ENCODE measurements at regions not wholly inside any gene's neighbourhood (a gene's known extent, or its start where the extent isn't known, plus 50 kb on each side); places are given as distances from the start of the nearest gene placed in this dataset.
"Not testable (repeated sequence)": the region's sequence is repeated elsewhere in the genome, so short reads cannot be mapped to it uniquely, and the experiment has no call there.

DNA sequence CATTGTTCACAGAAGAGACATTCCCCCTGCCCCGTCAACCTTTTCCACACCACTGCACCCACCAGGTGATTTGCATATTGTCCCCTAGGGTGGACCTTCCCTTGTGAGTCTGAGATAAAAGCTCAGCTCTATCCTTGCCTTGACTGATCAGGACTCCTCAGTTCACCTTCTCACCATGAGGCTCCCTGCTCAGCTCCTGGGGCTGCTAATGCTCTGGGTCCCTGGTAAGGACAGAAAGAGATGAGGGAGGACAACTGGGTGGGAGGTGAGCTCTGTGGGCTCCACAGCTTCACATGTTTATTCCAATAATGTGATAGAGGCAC lies 1160.1 kb downstream of the RPIA start:
- ATAC-seq (ENCODE audit: poor library complexity) (no peak), DNase-seq (no peak)
- intact Hi-C loops (cut with DNase I, micrococcal nuclease), result no loop called here
- POLR2A ChIA-PET, result no interaction called here
- Mint-ChIP-seq H3K9me3 (no peaks in the 10 kb centered on the region), H3K27me3 (no peaks in the 10 kb centered on the region), H3K36me3 (ENCODE audit: low read depth) (no peaks in the 10 kb centered on the region), H3K4me1 (ENCODE audit: low read depth) (no peaks in the 10 kb centered on the region), H3K27ac (no peak overlapping the region), H3K4me3 (no peak overlapping the region)
- Histone ChIP-seq H3K36me3 (ENCODE audit: insufficient read depth, low read length) (no peaks in the 10 kb centered on the region), H3K27me3 (ENCODE audit: control insufficient read depth in 1 of 2, insufficient read depth in 2 of 2, low read length in 2 of 2) (no peaks in the 10 kb centered on the region), H3K4me1 (ENCODE audit: insufficient read depth, low read length) (no peaks in the 10 kb centered on the region), H3K4me3 (ENCODE audit: low read length) (no peak overlapping the region), H3K27ac (ENCODE audit: low read depth in 1 of 2, low read length in 2 of 2) (no peak overlapping the region), H3K9me3 (ENCODE audit: control insufficient read depth in 1 of 2, insufficient read depth in 1 of 2, low read length in 2 of 2) (no peaks in the 10 kb centered on the region)
- CTCF ChIA-PET, result no interaction called here
- TF ChIP-seq, protein P1, sequence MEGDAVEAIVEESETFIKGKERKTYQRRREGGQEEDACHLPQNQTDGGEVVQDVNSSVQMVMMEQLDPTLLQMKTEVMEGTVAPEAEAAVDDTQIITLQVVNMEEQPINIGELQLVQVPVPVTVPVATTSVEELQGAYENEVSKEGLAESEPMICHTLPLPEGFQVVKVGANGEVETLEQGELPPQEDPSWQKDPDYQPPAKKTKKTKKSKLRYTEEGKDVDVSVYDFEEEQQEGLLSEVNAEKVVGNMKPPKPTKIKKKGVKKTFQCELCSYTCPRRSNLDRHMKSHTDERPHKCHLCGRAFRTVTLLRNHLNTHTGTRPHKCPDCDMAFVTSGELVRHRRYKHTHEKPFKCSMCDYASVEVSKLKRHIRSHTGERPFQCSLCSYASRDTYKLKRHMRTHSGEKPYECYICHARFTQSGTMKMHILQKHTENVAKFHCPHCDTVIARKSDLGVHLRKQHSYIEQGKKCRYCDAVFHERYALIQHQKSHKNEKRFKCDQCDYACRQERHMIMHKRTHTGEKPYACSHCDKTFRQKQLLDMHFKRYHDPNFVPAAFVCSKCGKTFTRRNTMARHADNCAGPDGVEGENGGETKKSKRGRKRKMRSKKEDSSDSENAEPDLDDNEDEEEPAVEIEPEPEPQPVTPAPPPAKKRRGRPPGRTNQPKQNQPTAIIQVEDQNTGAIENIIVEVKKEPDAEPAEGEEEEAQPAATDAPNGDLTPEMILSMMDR (IDR thresholded peaks at IDR 0.05), result no peak

DNA sequence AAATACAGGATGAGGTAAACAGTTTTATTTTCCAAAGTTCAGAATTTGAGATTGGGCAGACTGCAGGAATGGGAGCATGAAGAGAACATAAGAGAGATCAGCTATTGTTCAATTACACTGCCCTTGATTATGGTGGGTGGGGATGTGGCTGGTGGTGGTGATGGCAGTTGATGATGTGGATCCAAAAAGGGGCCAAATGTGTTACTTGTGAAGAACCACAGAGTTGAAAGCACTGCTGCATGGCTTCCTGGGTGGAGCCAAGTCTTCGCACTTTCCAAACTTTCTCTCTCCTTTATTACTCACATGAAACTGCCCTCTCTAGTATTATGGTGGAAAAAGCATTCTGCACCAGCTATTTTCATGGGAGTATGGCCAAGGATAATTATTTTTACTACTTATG lies 1162.0 kb downstream of the RPIA start:
- H3K27ac Mint-ChIP-seq; POLR2A ChIA-PET; H3K36me3 Mint-ChIP-seq (ENCODE audit: low read depth); H3K4me1 Mint-ChIP-seq (ENCODE audit: low read depth); ATAC-seq (ENCODE audit: poor library complexity); H3K4me3 Mint-ChIP-seq; H3K36me3 ChIP-seq (ENCODE audit: insufficient read depth, low read length); H3K27me3 Mint-ChIP-seq; H3K9me3 Mint-ChIP-seq; H3K27me3 ChIP-seq (ENCODE audit: control insufficient read depth in 1 of 2, insufficient read depth in 2 of 2, low read length in 2 of 2); H3K4me1 ChIP-seq (ENCODE audit: insufficient read depth, low read length); H3K9me3 ChIP-seq (ENCODE audit: control insufficient read depth in 1 of 2, insufficient read depth in 1 of 2, low read length in 2 of 2); CTCF ChIA-PET; H3K27ac ChIP-seq (ENCODE audit: low read depth in 1 of 2, low read length in 2 of 2); intact Hi-C loops (cut with DNase I, micrococcal nuclease); H3K4me3 ChIP-seq (ENCODE audit: low read length); DNase-seq: not testable (repeated sequence)

DNA sequence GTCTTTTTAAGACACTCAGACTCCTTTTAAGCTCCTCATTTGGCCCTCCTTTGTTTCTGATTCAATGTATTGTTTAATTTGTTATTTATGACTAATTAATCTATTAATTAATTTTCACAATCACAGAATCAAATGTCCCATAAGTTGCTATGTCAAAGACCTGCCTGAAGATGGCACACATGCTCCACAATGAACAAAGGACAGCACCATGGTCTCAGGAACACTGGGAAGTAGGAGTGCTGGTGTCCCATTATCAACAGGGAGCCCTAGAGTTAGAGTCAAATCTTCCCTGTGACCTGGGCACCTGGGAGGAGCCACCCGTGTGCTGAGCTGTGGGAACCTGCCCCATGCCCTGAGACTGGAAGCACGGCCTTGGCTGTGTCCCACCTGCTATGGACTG lies 1164.3 kb downstream of the RPIA start:
- H3K27me3 Mint-ChIP-seq; H3K36me3 ChIP-seq (ENCODE audit: insufficient read depth, low read length); H3K4me3 Mint-ChIP-seq; H3K27ac ChIP-seq (ENCODE audit: low read depth in 1 of 2, low read length in 2 of 2); H3K4me3 ChIP-seq (ENCODE audit: low read length); intact Hi-C loops (cut with DNase I, micrococcal nuclease); H3K36me3 Mint-ChIP-seq (ENCODE audit: low read depth); ATAC-seq (ENCODE audit: poor library complexity); POLR2A ChIA-PET; H3K27ac Mint-ChIP-seq; H3K9me3 Mint-ChIP-seq; H3K4me1 ChIP-seq (ENCODE audit: insufficient read depth, low read length); H3K4me1 Mint-ChIP-seq (ENCODE audit: low read depth); DNase-seq; H3K9me3 ChIP-seq (ENCODE audit: control insufficient read depth in 1 of 2, insufficient read depth in 1 of 2, low read length in 2 of 2); H3K27me3 ChIP-seq (ENCODE audit: control insufficient read depth in 1 of 2, insufficient read depth in 2 of 2, low read length in 2 of 2); CTCF ChIA-PET: not testable (repeated sequence)

DNA sequence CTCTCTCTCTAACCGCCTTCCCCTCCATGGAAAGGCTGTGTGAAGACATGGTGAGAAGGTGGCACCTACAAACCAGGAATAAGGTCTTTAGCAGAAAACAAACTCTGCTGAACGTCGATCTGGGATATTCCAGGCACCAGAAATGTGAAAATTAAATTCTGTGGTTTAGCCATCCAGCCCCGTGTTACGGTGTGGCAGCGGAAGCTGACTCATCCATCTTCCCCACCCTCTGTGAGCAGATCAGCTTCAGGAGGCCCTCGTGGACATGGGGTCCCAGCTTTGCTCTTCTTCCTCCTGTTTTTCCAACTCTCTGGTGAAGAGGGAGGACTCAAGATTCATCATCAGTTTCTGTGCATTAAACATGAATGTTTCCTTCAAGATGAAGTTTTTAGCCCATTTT lies 1164.8 kb downstream of the RPIA start:
- H3K4me1 ChIP-seq (ENCODE audit: insufficient read depth, low read length); CTCF ChIA-PET; intact Hi-C loops (cut with DNase I, micrococcal nuclease); H3K4me1 Mint-ChIP-seq (ENCODE audit: low read depth); DNase-seq; H3K27me3 Mint-ChIP-seq; H3K4me3 ChIP-seq (ENCODE audit: low read length); H3K9me3 ChIP-seq (ENCODE audit: control insufficient read depth in 1 of 2, insufficient read depth in 1 of 2, low read length in 2 of 2); H3K27ac Mint-ChIP-seq; H3K4me3 Mint-ChIP-seq; H3K27me3 ChIP-seq (ENCODE audit: control insufficient read depth in 1 of 2, insufficient read depth in 2 of 2, low read length in 2 of 2); H3K36me3 Mint-ChIP-seq (ENCODE audit: low read depth); POLR2A ChIA-PET; H3K27ac ChIP-seq (ENCODE audit: low read depth in 1 of 2, low read length in 2 of 2); H3K9me3 Mint-ChIP-seq; H3K36me3 ChIP-seq (ENCODE audit: insufficient read depth, low read length); ATAC-seq (ENCODE audit: poor library complexity): not testable (repeated sequence)

DNA sequence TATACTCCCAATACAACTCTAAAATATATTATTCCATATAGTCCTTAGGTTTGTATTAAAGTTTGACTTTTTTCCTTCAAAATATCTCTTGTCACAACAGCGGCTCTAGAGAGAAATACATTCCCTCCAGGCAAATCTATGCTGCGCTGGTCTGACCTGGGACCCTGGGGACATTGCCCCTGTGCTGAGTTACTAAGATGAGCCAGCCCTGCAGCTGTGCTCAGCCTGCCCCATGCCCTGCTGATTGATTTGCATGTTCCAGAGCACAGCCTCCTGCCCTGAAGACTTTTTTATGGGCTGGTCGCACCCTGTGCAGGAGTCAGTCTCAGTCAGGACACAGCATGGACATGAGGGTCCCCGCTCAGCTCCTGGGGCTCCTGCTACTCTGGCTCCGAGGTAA lies 1170.7 kb downstream of the RPIA start:
- POLR2A ChIA-PET; intact Hi-C loops (cut with DNase I, micrococcal nuclease); H3K27me3 Mint-ChIP-seq: not testable (repeated sequence)

DNA sequence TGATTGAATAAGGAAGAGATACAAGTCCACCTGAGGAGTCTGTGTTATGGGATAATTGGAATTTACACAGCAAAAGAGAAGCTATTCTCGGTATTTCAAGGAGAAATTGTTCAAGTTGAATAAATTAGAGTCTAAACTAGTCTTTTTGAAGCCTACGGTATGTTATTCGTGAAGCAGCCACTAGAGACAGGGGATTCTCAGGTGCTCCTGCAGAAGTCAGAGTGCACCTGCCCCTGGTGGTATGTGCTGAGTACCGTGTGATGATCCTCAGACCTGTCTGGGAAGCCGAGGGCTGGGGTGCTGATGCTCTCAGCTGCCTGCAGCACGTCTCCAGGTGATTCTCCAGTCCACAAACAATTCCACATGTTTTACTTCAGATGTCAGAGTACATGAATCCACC lies 1171.7 kb downstream of the RPIA start:
- H3K4me3 Mint-ChIP-seq; H3K27me3 Mint-ChIP-seq; H3K4me1 Mint-ChIP-seq (ENCODE audit: low read depth); H3K4me1 ChIP-seq (ENCODE audit: insufficient read depth, low read length); POLR2A ChIA-PET; intact Hi-C loops (cut with DNase I, micrococcal nuclease); H3K4me3 ChIP-seq (ENCODE audit: low read length); H3K9me3 Mint-ChIP-seq; H3K27me3 ChIP-seq (ENCODE audit: control insufficient read depth in 1 of 2, insufficient read depth in 2 of 2, low read length in 2 of 2); H3K27ac ChIP-seq (ENCODE audit: low read depth in 1 of 2, low read length in 2 of 2); H3K36me3 ChIP-seq (ENCODE audit: insufficient read depth, low read length); ATAC-seq (ENCODE audit: poor library complexity); CTCF ChIA-PET; H3K27ac Mint-ChIP-seq; H3K36me3 Mint-ChIP-seq (ENCODE audit: low read depth); H3K9me3 ChIP-seq (ENCODE audit: control insufficient read depth in 1 of 2, insufficient read depth in 1 of 2, low read length in 2 of 2); DNase-seq: not testable (repeated sequence)

More for the DNA sequence above, 1170.7 kb downstream of the RPIA start:
- H3K27ac Mint-ChIP-seq; H3K27me3 ChIP-seq (ENCODE audit: control insufficient read depth in 1 of 2, insufficient read depth in 2 of 2, low read length in 2 of 2); H3K4me3 Mint-ChIP-seq; H3K27ac ChIP-seq (ENCODE audit: low read depth in 1 of 2, low read length in 2 of 2); H3K4me1 Mint-ChIP-seq (ENCODE audit: low read depth); CTCF ChIA-PET; H3K36me3 Mint-ChIP-seq (ENCODE audit: low read depth); H3K36me3 ChIP-seq (ENCODE audit: insufficient read depth, low read length); H3K9me3 Mint-ChIP-seq; H3K9me3 ChIP-seq (ENCODE audit: control insufficient read depth in 1 of 2, insufficient read depth in 1 of 2, low read length in 2 of 2); H3K4me1 ChIP-seq (ENCODE audit: insufficient read depth, low read length); ATAC-seq (ENCODE audit: poor library complexity); DNase-seq; H3K4me3 ChIP-seq (ENCODE audit: low read length): not testable (repeated sequence)

DNA sequence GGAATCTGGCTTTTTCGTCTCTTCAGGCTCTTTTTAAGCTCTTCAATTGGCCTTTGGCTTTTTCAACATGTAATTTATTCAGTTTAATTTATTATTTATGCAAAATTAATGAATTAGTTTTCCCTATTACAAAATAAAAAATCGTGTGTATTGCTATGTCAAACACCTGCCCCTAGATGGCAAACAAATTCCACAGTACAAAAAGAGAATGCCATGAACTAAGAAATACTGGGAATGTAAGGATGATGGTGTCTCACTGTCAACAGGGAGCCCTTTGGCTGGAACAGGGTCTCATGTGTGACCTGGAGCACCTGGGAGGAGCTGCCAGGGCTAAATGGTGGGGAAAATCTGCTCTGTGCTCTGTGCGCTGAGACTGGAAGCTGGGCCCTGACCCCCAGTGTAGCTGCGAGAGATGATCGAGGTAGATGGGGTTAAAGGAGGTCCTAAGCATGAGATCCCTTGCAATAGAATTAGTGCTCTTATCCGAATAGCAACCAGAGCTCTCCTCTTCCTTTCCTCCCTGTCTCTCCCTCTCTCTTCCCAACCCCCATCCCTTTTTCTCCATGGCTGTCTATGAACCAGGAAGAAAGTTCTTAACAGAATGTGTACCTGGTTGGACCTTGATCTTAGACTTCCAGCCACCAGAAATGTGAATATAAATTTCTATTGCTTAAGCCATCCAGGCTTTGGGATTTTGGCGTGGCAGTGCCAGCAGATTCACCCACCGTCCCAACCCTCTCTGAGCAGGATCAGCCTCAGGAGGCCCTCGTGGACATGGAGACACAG lies 1183.5 kb downstream of the RPIA start:
- H3K4me1 ChIP-seq (ENCODE audit: insufficient read depth, low read length); H3K36me3 Mint-ChIP-seq (ENCODE audit: low read depth); ATAC-seq (ENCODE audit: poor library complexity); H3K27ac ChIP-seq (ENCODE audit: low read depth in 1 of 2, low read length in 2 of 2); H3K9me3 Mint-ChIP-seq; H3K27me3 ChIP-seq (ENCODE audit: control insufficient read depth in 1 of 2, insufficient read depth in 2 of 2, low read length in 2 of 2); H3K27ac Mint-ChIP-seq; intact Hi-C loops (cut with DNase I, micrococcal nuclease); H3K9me3 ChIP-seq (ENCODE audit: control insufficient read depth in 1 of 2, insufficient read depth in 1 of 2, low read length in 2 of 2); H3K36me3 ChIP-seq (ENCODE audit: insufficient read depth, low read length); H3K27me3 Mint-ChIP-seq; CTCF ChIA-PET; H3K4me3 Mint-ChIP-seq; H3K4me1 Mint-ChIP-seq (ENCODE audit: low read depth); DNase-seq; POLR2A ChIA-PET; H3K4me3 ChIP-seq (ENCODE audit: low read length): not testable (repeated sequence)
